ENCODE measurements at regions not wholly inside any gene's neighbourhood (a gene's known extent, or its start where the extent isn't known, plus 50 kb on each side); places are given as distances from the start of the nearest gene placed in this dataset.

GRCh38 chr2:128534688-128535392 lies 216.2 kb upstream of the HS6ST1 start:
- no peak for DNase-seq (ENCODE audit: low read depth in 2 of 2)

- DNase-seq (ENCODE audit: low read depth in 2 of 2), result no peak
These were observed 217.3 kb upstream of the HS6ST1 start for GRCh38 chr2:128535953-128536352.

GRCh38 chr2:128536925-128537620 lies 218.4 kb upstream of the HS6ST1 start:
- DNase-seq (ENCODE audit: low read depth in 2 of 2), result no peak

- no peak for DNase-seq (ENCODE audit: low read depth in 2 of 2)
These were observed 219.0 kb upstream of the HS6ST1 start for GRCh38 chr2:128537646-128538045.

GRCh38 chr2:128538396-128538795 lies 219.7 kb upstream of the HS6ST1 start:
- DNase-seq (ENCODE audit: low read depth in 2 of 2), result no peak

- DNase-seq (ENCODE audit: low read depth in 2 of 2), result no peak
These were observed 222.0 kb upstream of the HS6ST1 start for GRCh38 chr2:128540670-128541069.

- no peak for DNase-seq (ENCODE audit: low read depth in 2 of 2)
These were observed 222.8 kb upstream of the HS6ST1 start for GRCh38 chr2:128541448-128541847.

GRCh38 chr2:128543036-128543435 lies 224.4 kb upstream of the HS6ST1 start:
- DNase-seq (ENCODE audit: low read depth in 2 of 2), result no peak

GRCh38 chr2:128543646-128544045 lies 225.0 kb upstream of the HS6ST1 start:
- no peak for DNase-seq (ENCODE audit: low read depth in 2 of 2)

- DNase-seq (ENCODE audit: low read depth in 2 of 2), result no peak
These were observed 225.8 kb upstream of the HS6ST1 start for GRCh38 chr2:128544321-128545037.

GRCh38 chr2:128545085-128545484 lies 226.4 kb upstream of the HS6ST1 start:
- DNase-seq (ENCODE audit: low read depth in 2 of 2), result no peak

GRCh38 chr2:128545829-128546228 lies 227.2 kb upstream of the HS6ST1 start:
- DNase-seq (ENCODE audit: low read depth in 2 of 2), result no peak

- no peak for DNase-seq (ENCODE audit: low read depth in 2 of 2)
These were observed 229.0 kb upstream of the HS6ST1 start for GRCh38 chr2:128547667-128548066.

- DNase-seq (ENCODE audit: low read depth in 2 of 2), result no peak
These were observed 229.8 kb upstream of the HS6ST1 start for GRCh38 chr2:128548461-128548891.

GRCh38 chr2:128549094-128549493 lies 230.4 kb upstream of the HS6ST1 start:
- DNase-seq (ENCODE audit: low read depth in 2 of 2), result no peak

GRCh38 chr2:128549646-128550260 lies 231.1 kb upstream of the HS6ST1 start:
- DNase-seq (ENCODE audit: low read depth in 2 of 2), result no peak

- no peak for DNase-seq (ENCODE audit: low read depth in 2 of 2)
These were observed 231.7 kb upstream of the HS6ST1 start for GRCh38 chr2:128550389-128550788.

- DNase-seq (ENCODE audit: low read depth in 2 of 2), result no peak
These were observed 232.2 kb upstream of the HS6ST1 start for GRCh38 chr2:128550801-128551416.

GRCh38 chr2:128551435-128551834 lies 232.8 kb upstream of the HS6ST1 start:
- DNase-seq (ENCODE audit: low read depth in 2 of 2), result no peak

- DNase-seq (ENCODE audit: low read depth in 2 of 2), result no peak
These were observed 233.6 kb upstream of the HS6ST1 start for GRCh38 chr2:128552141-128552805.

- DNase-seq (ENCODE audit: low read depth in 2 of 2), result no peak
These were observed 234.3 kb upstream of the HS6ST1 start for GRCh38 chr2:128552806-128553551.
